ENCODE measurements at regions not wholly inside any gene's neighbourhood (a gene's known extent, or its start where the extent isn't known, plus 50 kb on each side); places are given as distances from the start of the nearest gene placed in this dataset.

- no peak overlapping the region for H4K5ac ChIP-seq (ENCODE audit: low read depth, low read length)
- ChIA-PET CTCF (no interaction called here), POLR2A (ENCODE audit: unreplicated experiment) (no interaction called here)
- in situ Hi-C loops (cut with MboI; ENCODE audit: low sequenced_read_pairs) (no loop called here), dilution Hi-C loops (cut with HindIII; ENCODE audit: low sequenced_read_pairs, unreplicated experiment) (no loop called here), intact Hi-C loops (cut with micrococcal nuclease) (no loop called here)
- no peak overlapping the region for H3K18ac ChIP-seq (ENCODE audit: low read depth, low read length)
- no peak overlapping the region for H3K14ac ChIP-seq (replicated peaks; ENCODE audit: low read depth, low read length)
- no peak overlapping the region for H3K4ac ChIP-seq (ENCODE audit: low read depth, low read length)
- no peak overlapping the region for H3K4me2 ChIP-seq (ENCODE audit: low read depth, low read length)
- no peak overlapping the region for H3K4me3 ChIP-seq (ENCODE audit: insufficient read depth, low read depth, low read length)
- no peaks in the 10 kb centered on the region for H4K20me1 ChIP-seq (ENCODE audit: insufficient read depth, low read length)
- no peak overlapping the region for H2BK5ac ChIP-seq (ENCODE audit: low read depth, low read length, poor library complexity, severe bottlenecking)
- ATAC-seq (ENCODE audit: low read depth): no peak
- H3K27me3 ChIP-seq (ENCODE audit: control insufficient read depth, insufficient read depth, low read length): no peaks in the 10 kb centered on the region
- no peaks in the 10 kb centered on the region for H3K79me1 ChIP-seq (ENCODE audit: low read depth in 1 of 2, low read length in 2 of 2)
- H3K4me1 ChIP-seq (ENCODE audit: control insufficient read depth, insufficient read depth, low read length): peaks cover 2% of the 10 kb centered on the region; the same call in 1 of the 2 replicates
- no peak overlapping the region for H2AK5ac ChIP-seq (ENCODE audit: low read depth, low read length)
- H2BK20ac ChIP-seq (ENCODE audit: low read depth, low read length): no peak overlapping the region
- WGBS, 2 experiments (ENCODE audit: extremely low coverage in 2 of 2, insufficient read length in 1 of 2): no CpG with 5 or more reads among the region's 6 CpGs
- H3K9me1 ChIP-seq (ENCODE audit: insufficient read depth, low read length): no peaks in the 10 kb centered on the region
- H3K9me3 ChIP-seq (ENCODE audit: control insufficient read depth, insufficient read depth, low read length): peaks cover 17% of the 10 kb centered on the region; the same call in 1 of the 2 replicates
- no peak overlapping the region for H3K23ac ChIP-seq (ENCODE audit: low read depth, low read length)
- no peak overlapping the region for H2AFZ ChIP-seq (replicated peaks; ENCODE audit: low read length, poor library complexity)
- no peak overlapping the region for H3K56ac ChIP-seq (ENCODE audit: extremely low read depth, insufficient read depth, low read length)
- no peaks in the 10 kb centered on the region for H3K36me3 ChIP-seq (ENCODE audit: control insufficient read depth, insufficient read depth, low read length)
- no peak overlapping the region for H2BK120ac ChIP-seq (ENCODE audit: low read depth, low read length)
- BruUV-seq (replicated peaks): no TSS peak
- no peak overlapping the region for H3K27ac ChIP-seq (ENCODE audit: insufficient read depth, low read length)
- no peak for DNase-seq
- H3K9ac ChIP-seq (ENCODE audit: low read depth, low read length): no peak overlapping the region
- H4K8ac ChIP-seq (ENCODE audit: low read depth in 2 of 2, low read length in 2 of 2): no peak overlapping the region
- no peak overlapping the region for H2BK15ac ChIP-seq (ENCODE audit: low read depth, low read length)
- TF ChIP-seq SMC3 (IDR thresholded peaks at IDR 0.05; ENCODE audit: low read depth, low read length): no peak
- no peak overlapping the region for H2AK9ac ChIP-seq (replicated peaks; ENCODE audit: low read depth, low read length, poor library complexity)
- no peak overlapping the region for H4K91ac ChIP-seq (ENCODE audit: insufficient read depth, low read depth, low read length)
These were observed 71.9 kb upstream of the NCOR2 start for GRCh38 chr12:124639122-124639806.

Measured in IMR-90 (cell line).